ENCODE measurements at regions not wholly inside any gene's neighbourhood (a gene's known extent, or its start where the extent isn't known, plus 50 kb on each side); places are given as distances from the start of the nearest gene placed in this dataset.

- no peak for DNase-seq
Measured at GRCh38 chr3:124381575-124382333, 348.5 kb upstream of the UMPS start.

DNA sequence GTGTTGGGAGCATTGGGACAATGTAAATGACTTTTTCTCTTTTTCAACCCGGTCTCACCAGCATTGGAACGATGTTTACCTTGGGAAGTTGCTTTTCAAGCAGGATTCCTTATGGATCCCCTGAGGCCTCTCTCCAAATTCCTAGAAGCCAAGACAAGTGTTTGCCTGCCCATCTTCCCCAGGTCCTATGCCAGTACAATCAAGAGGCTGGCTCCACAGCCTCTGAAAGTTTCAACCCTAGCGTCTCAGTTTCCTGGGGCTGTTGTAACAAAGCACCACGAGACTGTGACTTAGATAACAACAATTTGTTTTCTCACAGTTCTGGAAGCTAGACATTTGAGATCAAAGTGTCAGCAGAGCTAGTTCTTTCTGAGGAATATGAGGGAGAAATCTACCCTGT is 347.2 kb upstream of the UMPS start:
- Histone ChIP-seq H3K4me1 (ENCODE audit: insufficient read depth) (no peaks in the 10 kb centered on the region), H3K27ac (no peak overlapping the region), H3K27me3 (no peaks in the 10 kb centered on the region), H3K36me3 (no peaks in the 10 kb centered on the region), H3K9me3 (no peaks in the 10 kb centered on the region), H3K4me3 (no peak overlapping the region)
- TF ChIP-seq EP300 (IDR thresholded peaks at IDR 0.05) (no peak), POLR2A (IDR thresholded peaks at IDR 0.05) (no peak)
- TF ChIP-seq, protein P1, sequence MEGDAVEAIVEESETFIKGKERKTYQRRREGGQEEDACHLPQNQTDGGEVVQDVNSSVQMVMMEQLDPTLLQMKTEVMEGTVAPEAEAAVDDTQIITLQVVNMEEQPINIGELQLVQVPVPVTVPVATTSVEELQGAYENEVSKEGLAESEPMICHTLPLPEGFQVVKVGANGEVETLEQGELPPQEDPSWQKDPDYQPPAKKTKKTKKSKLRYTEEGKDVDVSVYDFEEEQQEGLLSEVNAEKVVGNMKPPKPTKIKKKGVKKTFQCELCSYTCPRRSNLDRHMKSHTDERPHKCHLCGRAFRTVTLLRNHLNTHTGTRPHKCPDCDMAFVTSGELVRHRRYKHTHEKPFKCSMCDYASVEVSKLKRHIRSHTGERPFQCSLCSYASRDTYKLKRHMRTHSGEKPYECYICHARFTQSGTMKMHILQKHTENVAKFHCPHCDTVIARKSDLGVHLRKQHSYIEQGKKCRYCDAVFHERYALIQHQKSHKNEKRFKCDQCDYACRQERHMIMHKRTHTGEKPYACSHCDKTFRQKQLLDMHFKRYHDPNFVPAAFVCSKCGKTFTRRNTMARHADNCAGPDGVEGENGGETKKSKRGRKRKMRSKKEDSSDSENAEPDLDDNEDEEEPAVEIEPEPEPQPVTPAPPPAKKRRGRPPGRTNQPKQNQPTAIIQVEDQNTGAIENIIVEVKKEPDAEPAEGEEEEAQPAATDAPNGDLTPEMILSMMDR (IDR thresholded peaks at IDR 0.05), result no peak
- 44 to 63% (median 61%) methylated on average over 4 of the region's 4 CpGs for WGBS, 3 donors
- intact Hi-C loops (cut with DNase I), result no loop called here
- no peak for DNase-seq

More at GRCh38 chr3:124381575-124382333, 348.5 kb upstream of the UMPS start:
- Histone ChIP-seq H3K4me1 (ENCODE audit: insufficient read depth) (no peaks in the 10 kb centered on the region), H3K27ac (no peak overlapping the region), H3K4me3 (no peak overlapping the region), H3K9me3 (no peaks in the 10 kb centered on the region), H3K27me3 (no peaks in the 10 kb centered on the region), H3K36me3 (no peaks in the 10 kb centered on the region)
- 89 to 97% (median 95%) methylated on average over 4 of the region's 4 CpGs for WGBS, 3 donors
- TF ChIP-seq EP300 (IDR thresholded peaks at IDR 0.05) (no peak), POLR2A (IDR thresholded peaks at IDR 0.05) (no peak)
- TF ChIP-seq, protein P1 (IDR thresholded peaks at IDR 0.05), result no peak
- intact Hi-C loops (cut with DNase I), result no loop called here

- H3K9me3 ChIP-seq, result no peaks in the 10 kb centered on the region
- no peaks in the 10 kb centered on the region for H3K27me3 ChIP-seq
- DNase-seq, result no peak
- no peaks in the 10 kb centered on the region for H3K4me1 ChIP-seq (ENCODE audit: insufficient read depth)
- H3K36me3 ChIP-seq, result no peaks in the 10 kb centered on the region
- TF ChIP-seq, protein P1 (IDR thresholded peaks at IDR 0.05), result no peak
- no peak for TF ChIP-seq EP300 (IDR thresholded peaks at IDR 0.05)
- TF ChIP-seq POLR2A (IDR thresholded peaks at IDR 0.05), result no peak
- intact Hi-C loops (cut with DNase I), result no loop called here
- WGBS, 3 donors, result 46 to 52% (median 51%) methylated on average over 6 of the region's 6 CpGs
- H3K4me3 ChIP-seq, result no peak overlapping the region
- H3K27ac ChIP-seq, result no peak overlapping the region
Measured at GRCh38 chr3:124383846-124384466, 346.3 kb upstream of the UMPS start.

DNA sequence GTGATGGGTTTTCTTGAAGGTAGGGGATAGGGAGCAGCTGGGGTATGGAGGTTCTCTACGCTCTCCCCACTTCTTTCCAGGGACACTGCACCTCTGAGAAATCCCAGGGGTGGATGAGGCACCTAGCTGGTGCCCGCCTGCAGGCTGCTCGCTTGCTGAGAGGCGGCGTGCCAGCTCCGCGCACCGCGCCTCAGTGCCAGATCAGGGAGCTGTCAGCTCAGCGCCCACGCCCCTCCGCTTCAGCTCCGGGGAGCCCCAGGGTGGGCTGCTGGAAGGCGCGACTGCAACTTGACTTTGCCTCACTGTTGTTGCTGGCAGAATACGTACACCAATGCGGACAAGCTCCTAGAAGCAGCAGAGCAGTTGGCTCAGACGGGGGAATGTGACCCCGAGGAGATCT is 345.7 kb upstream of the UMPS start:
- 89 to 96% (median 92%) methylated on average over 19 of the region's 19 CpGs for WGBS, 3 donors
- Histone ChIP-seq H3K27ac (no peak overlapping the region), H3K4me3 (no peak overlapping the region)

More for the DNA sequence above, 345.7 kb upstream of the UMPS start:
- intact Hi-C loops (cut with DNase I), result no loop called here
- H3K27me3 ChIP-seq, result no peaks in the 10 kb centered on the region
- no peak for DNase-seq
- TF ChIP-seq, protein P1 (IDR thresholded peaks at IDR 0.05), result no peak
- H3K4me1 ChIP-seq (ENCODE audit: insufficient read depth), result no peaks in the 10 kb centered on the region
- H3K36me3 ChIP-seq, result no peaks in the 10 kb centered on the region
- H3K9me3 ChIP-seq, result no peaks in the 10 kb centered on the region
